A549 (cell line): ENCODE measurements at regions not wholly inside any gene's neighbourhood (a gene's known extent, or its start where the extent isn't known, plus 50 kb on each side); places are given as distances from the start of the nearest gene placed in this dataset.

Experiments
- ATAC-seq, 2 experiments: fragments of 200-7000 bp in 1 of 2; fragments of >200 bp in 1 of 2; cut with Nextera tagmentation in 1 of 2; cut with Tn5 transposase in 1 of 2; 3 replicates each; pipeline versions ENCODE4 v1.8.0 to v1.9.1; 2018 to 2020; ENCODE audit warnings: mild to moderate bottlenecking in 1 of 2, moderate library complexity in 1 of 2
- CTCF ChIA-PET: fragments of 300-600 bp; sonication (Branson Sonifier 250); formaldehyde crosslinking; extraction: SDS; loops from one replicate; lab custom pipeline; 2021; ENCODE audit warnings: antibody characterized with exemption, inconsistent platforms; lab: Yijun Ruan, JAX
- POLR2A ChIA-PET: fragments of 350-600 bp; formaldehyde crosslinking; extraction: SDS; loops from one replicate; lab custom pipeline; 2021; ENCODE audit warnings: antibody characterized with exemption, inconsistent platforms; lab: Yijun Ruan, JAX
- DNase-seq, 2 experiments: peaks; one replicate each; pipeline versions ENCODE4 v3.0.0 to v3.0.0-alpha.2; 2011 to 2016; ENCODE audit warnings: low read depth in 1 of 2, low spot score in 1 of 2
- FAIRE-seq: peaks from 2 replicates; lab custom pipeline; 2011; peaks lifted over from hg19 to GRCh38; lab: Jason Lieb, UNC
- H3K27ac ChIP-seq, 2 experiments: fragments of >200 bp; sonication (Bioruptor Twin); formaldehyde crosslinking; 3 replicates each; pipeline ENCODE4 v1.5.1; 2016 to 2017
- H3K4me1 ChIP-seq: fragments of >200 bp; sonication (Bioruptor Twin); formaldehyde crosslinking; 3 replicates; pipeline ENCODE4 v1.6.1; 2016
- H3K4me2 ChIP-seq: fragments of >200 bp; sonication (Bioruptor Twin); formaldehyde crosslinking; 3 replicates; pipeline ENCODE4 v1.6.1; 2016
- H3K4me3 ChIP-seq: fragments of >200 bp; sonication (Bioruptor Twin); formaldehyde crosslinking; 3 replicates; pipeline ENCODE4 v1.5.1; 2016
- H3K9me3 ChIP-seq: fragments of >200 bp; sonication (Bioruptor Twin); formaldehyde crosslinking; 3 replicates; pipeline ENCODE4 v1.6.1; 2016
- CBX2 ChIP-seq: fragments of 200-600 bp; sonication (generic); IDR thresholded peaks from 2 replicates; pipeline ENCODE4 v1.6.1; 2016; ENCODE audit warnings: low read depth, mild to moderate bottlenecking, borderline replicate concordance
- CHD2 ChIP-seq: fragments of 150-350 bp; IDR thresholded peaks from 2 replicates; pipeline ENCODE4 v1.6.1; 2014; ENCODE audit warnings: low read length; ENCODE audit not compliant: partially characterized antibody
- EHMT2 ChIP-seq: fragments of 200-600 bp; sonication (generic); IDR thresholded peaks from 2 replicates; pipeline ENCODE4 v1.6.1; 2016; ENCODE audit warnings: antibody characterized with exemption, low read depth, mild to moderate bottlenecking, moderate library complexity
- FOSB ChIP-seq: fragments of 250-450 bp; sonication (Bioruptor Pico); IDR thresholded peaks from 2 replicates; pipeline ENCODE4 v1.5.0; 2020; ENCODE audit warnings: mild to moderate bottlenecking, moderate library complexity
- HEYL ChIP-seq: fragments of 250-450 bp; sonication (Bioruptor Pico); IDR thresholded peaks from 2 replicates; pipeline ENCODE4 v1.8.0; 2021; ENCODE audit warnings: mild to moderate bottlenecking, moderate library complexity
- HMGXB4 ChIP-seq: fragments of 250-450 bp; sonication (Bioruptor Pico); IDR thresholded peaks from 2 replicates; pipeline ENCODE4 v1.5.0; 2021; ENCODE audit warnings: mild to moderate bottlenecking, moderate library complexity, borderline replicate concordance
- HOXB13 ChIP-seq: fragments of 250-450 bp; sonication (Bioruptor Pico); IDR thresholded peaks from 2 replicates; pipeline ENCODE4 v1.5.0; 2020; ENCODE audit warnings: low read depth, mild to moderate bottlenecking, moderate library complexity
- KDM1A ChIP-seq: fragments of 200-600 bp; sonication (generic); IDR thresholded peaks from 2 replicates; pipeline ENCODE4 v1.6.1; 2016; ENCODE audit warnings: low read depth, mild to moderate bottlenecking
- KDM5A ChIP-seq: fragments of 200-600 bp; sonication (generic); IDR thresholded peaks from 2 replicates; pipeline ENCODE4 v1.6.1; 2016; ENCODE audit warnings: antibody characterized with exemption, mild to moderate bottlenecking
- MAFK ChIP-seq: fragments of 450-650 bp; IDR thresholded peaks from 2 replicates; pipeline ENCODE4 v1.6.1; 2014; ENCODE audit not compliant: partially characterized antibody
- MAZ ChIP-seq: fragments of 150-350 bp; IDR thresholded peaks from 2 replicates; pipeline ENCODE4 v1.6.1; 2014; ENCODE audit warnings: antibody characterized with exemption, low read depth, low read length, borderline replicate concordance
- NPAS2 ChIP-seq: fragments of 250-450 bp; sonication (Bioruptor Pico); IDR thresholded peaks from 2 replicates; pipeline ENCODE4 v1.8.0; 2022; ENCODE audit warnings: mild to moderate bottlenecking, moderate library complexity, borderline replicate concordance
- NR3C1 ChIP-seq: fragments of >200 bp; sonication (Bioruptor Twin); formaldehyde crosslinking; IDR thresholded peaks from 3 replicates; pipeline ENCODE4 v1.6.1; 2017
- PHF8 ChIP-seq: fragments of 200-600 bp; sonication (generic); IDR thresholded peaks from 2 replicates; pipeline ENCODE4 v1.6.1; 2016; ENCODE audit warnings: low read depth, mild to moderate bottlenecking, antibody characterized with exemption, moderate library complexity, borderline replicate concordance
- POLR2A ChIP-seq: IDR thresholded peaks from 2 replicates; pipeline ENCODE4 v1.6.1; 2012; ENCODE audit warnings: mild to moderate bottlenecking, low read length
- RAD21 ChIP-seq, 2 experiments: fragments of >200 bp in 1 of 2; sonication (Bioruptor Twin) in 1 of 2; formaldehyde crosslinking in 1 of 2; IDR thresholded peaks in 1 of 2; conservative IDR thresholded peaks in 1 of 2; 2 replicates in 1 of 2; 3 replicates in 1 of 2; pipeline ENCODE4 v1.6.1; 2012 to 2018; ENCODE audit warnings: inconsistent platforms in 1 of 2
- RARB ChIP-seq: fragments of 250-450 bp; sonication (Bioruptor Pico); IDR thresholded peaks from 2 replicates; pipeline ENCODE4 v1.8.0; 2021; ENCODE audit warnings: mild to moderate bottlenecking, moderate library complexity
- RFX5 ChIP-seq: fragments of 450-650 bp; IDR thresholded peaks from 2 replicates; pipeline ENCODE4 v1.7.1; 2014; ENCODE audit warnings: antibody characterized with exemption, mild to moderate bottlenecking, moderate library complexity
- RNF2 ChIP-seq: fragments of 200-600 bp; sonication (generic); IDR thresholded peaks from 2 replicates; pipeline ENCODE4 v1.6.1; 2016; ENCODE audit warnings: low read depth, mild to moderate bottlenecking, antibody characterized with exemption, moderate library complexity, borderline replicate concordance
- SMC3 ChIP-seq: fragments of >200 bp; sonication (Bioruptor Twin); formaldehyde crosslinking; IDR thresholded peaks from 3 replicates; pipeline ENCODE4 v1.6.1; 2018; ENCODE audit warnings: inconsistent platforms
- ZFP36 ChIP-seq: fragments of 450-650 bp; IDR thresholded peaks from 2 replicates; pipeline ENCODE4 v1.6.1; 2014; ENCODE audit warnings: borderline replicate concordance; ENCODE audit not compliant: partially characterized antibody
- ZNF302 ChIP-seq: fragments of 250-450 bp; sonication (Bioruptor Pico); IDR thresholded peaks from 2 replicates; pipeline ENCODE4 v1.9.0; 2021; ENCODE audit warnings: inconsistent platforms, mild to moderate bottlenecking, moderate library complexity
- ZSCAN20 ChIP-seq: fragments of 250-450 bp; sonication (Bioruptor Pico); IDR thresholded peaks from 2 replicates; pipeline ENCODE4 v1.8.0; 2022; ENCODE audit warnings: mild to moderate bottlenecking, moderate library complexity
- WGBS: methylation state at CpG from one replicate; pipeline ENCODE4 v1.1.6; 2017; ENCODE audit errors: missing lambda C conversion rate; 5-methylcytosine and 5-hydroxymethylcytosine counted together
- TF ChIP-seq, protein P1 (sequence below): fragments of 150-350 bp; IDR thresholded peaks from 2 replicates; pipeline ENCODE4 v1.6.1; 2014; ENCODE audit warnings: low read depth, mild to moderate bottlenecking, low read length
- TF ChIP-seq, protein P2 (sequence below): fragments of >200 bp; sonication (Bioruptor Twin); formaldehyde crosslinking; IDR thresholded peaks from 3 replicates; pipeline ENCODE4 v1.5.1; 2016
- TF ChIP-seq, protein P3 (sequence below): IDR thresholded peaks from 2 replicates; pipeline ENCODE4 v1.6.1; 2012

- ATAC-seq, result no peak
- no peaks in the 10 kb centered on the region; the same call in 2 of the 3 replicates for H3K9me3 ChIP-seq
- FAIRE-seq, result no peak
- WGBS, result 0% methylated on average over 1 of the region's 1 CpG
- no peak for TF ChIP-seq ZNF302 (CRISPR knock-in tag)
- TF ChIP-seq RAD21 (conservative IDR thresholded peaks at IDR 0.05 in 1 of 2, IDR thresholded peaks at IDR 0.05 in 1 of 2), result no peak
- TF ChIP-seq PHF8, result no peak
- TF ChIP-seq EHMT2, result no peak
- TF ChIP-seq, protein P1, sequence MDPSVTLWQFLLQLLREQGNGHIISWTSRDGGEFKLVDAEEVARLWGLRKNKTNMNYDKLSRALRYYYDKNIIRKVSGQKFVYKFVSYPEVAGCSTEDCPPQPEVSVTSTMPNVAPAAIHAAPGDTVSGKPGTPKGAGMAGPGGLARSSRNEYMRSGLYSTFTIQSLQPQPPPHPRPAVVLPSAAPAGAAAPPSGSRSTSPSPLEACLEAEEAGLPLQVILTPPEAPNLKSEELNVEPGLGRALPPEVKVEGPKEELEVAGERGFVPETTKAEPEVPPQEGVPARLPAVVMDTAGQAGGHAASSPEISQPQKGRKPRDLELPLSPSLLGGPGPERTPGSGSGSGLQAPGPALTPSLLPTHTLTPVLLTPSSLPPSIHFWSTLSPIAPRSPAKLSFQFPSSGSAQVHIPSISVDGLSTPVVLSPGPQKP, result no peak
- TF ChIP-seq ZFP36, result no peak
- TF ChIP-seq HEYL (CRISPR knock-in tag), result no peak
- no peak for TF ChIP-seq KDM5A
- TF ChIP-seq MAFK, result no peak
- TF ChIP-seq RNF2, result no peak
- TF ChIP-seq, protein P2, sequence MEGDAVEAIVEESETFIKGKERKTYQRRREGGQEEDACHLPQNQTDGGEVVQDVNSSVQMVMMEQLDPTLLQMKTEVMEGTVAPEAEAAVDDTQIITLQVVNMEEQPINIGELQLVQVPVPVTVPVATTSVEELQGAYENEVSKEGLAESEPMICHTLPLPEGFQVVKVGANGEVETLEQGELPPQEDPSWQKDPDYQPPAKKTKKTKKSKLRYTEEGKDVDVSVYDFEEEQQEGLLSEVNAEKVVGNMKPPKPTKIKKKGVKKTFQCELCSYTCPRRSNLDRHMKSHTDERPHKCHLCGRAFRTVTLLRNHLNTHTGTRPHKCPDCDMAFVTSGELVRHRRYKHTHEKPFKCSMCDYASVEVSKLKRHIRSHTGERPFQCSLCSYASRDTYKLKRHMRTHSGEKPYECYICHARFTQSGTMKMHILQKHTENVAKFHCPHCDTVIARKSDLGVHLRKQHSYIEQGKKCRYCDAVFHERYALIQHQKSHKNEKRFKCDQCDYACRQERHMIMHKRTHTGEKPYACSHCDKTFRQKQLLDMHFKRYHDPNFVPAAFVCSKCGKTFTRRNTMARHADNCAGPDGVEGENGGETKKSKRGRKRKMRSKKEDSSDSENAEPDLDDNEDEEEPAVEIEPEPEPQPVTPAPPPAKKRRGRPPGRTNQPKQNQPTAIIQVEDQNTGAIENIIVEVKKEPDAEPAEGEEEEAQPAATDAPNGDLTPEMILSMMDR, result no peak
- no peak for TF ChIP-seq NR3C1
- TF ChIP-seq CHD2, result no peak
- TF ChIP-seq POLR2A, result no peak
- TF ChIP-seq CBX2, result no peak
- TF ChIP-seq RARB (CRISPR knock-in tag), result no peak
- TF ChIP-seq MAZ, result no peak
- no peak for TF ChIP-seq ZSCAN20
- TF ChIP-seq HOXB13 (CRISPR knock-in tag), result no peak
- TF ChIP-seq FOSB (CRISPR knock-in tag), result no peak
- H3K4me3 ChIP-seq, result no peak overlapping the region
- DNase-seq, result no peak
- ChIA-PET CTCF (no interaction called here), POLR2A (no interaction called here)
- no peak overlapping the region for H3K27ac ChIP-seq
- no peak overlapping the region for H3K4me2 ChIP-seq
- H3K4me1 ChIP-seq, result no peaks in the 10 kb centered on the region
Measured at GRCh38 chr3:107028086-107028485, 349.2 kb upstream of the CCDC54 start.

DNA sequence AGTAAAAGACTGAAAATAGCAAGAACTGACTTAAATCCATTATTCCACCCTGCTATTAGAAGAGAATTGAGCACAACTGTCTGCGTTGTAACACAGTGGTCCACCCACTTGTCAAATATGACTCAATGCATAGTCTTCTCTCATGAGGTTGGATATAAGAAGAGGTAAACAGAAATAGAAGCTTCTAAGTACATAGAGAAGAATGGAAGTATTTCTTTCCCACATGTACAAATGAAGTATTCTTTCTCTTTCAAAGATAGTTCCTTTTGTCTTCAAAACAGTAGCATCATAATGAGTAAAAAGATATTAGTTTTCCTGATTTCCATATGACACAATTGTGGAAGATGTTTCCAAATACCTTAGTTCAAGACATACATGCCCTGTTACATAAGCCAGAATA, 348.6 kb upstream of the CCDC54 start:
- Histone ChIP-seq H3K4me3 (no peak overlapping the region), H3K4me1 (no peaks in the 10 kb centered on the region), H3K9me3 (no peaks in the 10 kb centered on the region; the same call in 2 of the 3 replicates), H3K4me2 (no peak overlapping the region), H3K27ac (no peak overlapping the region)
- 0% methylated on average over 1 of the region's 1 CpG for WGBS
- no peak for ATAC-seq
- TF ChIP-seq, protein P3, sequence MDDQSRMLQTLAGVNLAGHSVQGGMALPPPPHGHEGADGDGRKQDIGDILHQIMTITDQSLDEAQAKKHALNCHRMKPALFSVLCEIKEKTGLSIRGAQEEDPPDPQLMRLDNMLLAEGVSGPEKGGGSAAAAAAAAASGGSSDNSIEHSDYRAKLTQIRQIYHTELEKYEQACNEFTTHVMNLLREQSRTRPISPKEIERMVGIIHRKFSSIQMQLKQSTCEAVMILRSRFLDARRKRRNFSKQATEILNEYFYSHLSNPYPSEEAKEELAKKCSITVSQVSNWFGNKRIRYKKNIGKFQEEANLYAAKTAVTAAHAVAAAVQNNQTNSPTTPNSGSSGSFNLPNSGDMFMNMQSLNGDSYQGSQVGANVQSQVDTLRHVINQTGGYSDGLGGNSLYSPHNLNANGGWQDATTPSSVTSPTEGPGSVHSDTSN, result no peak
- no peak for TF ChIP-seq CHD2
- no peak for TF ChIP-seq SMC3
- no peak for TF ChIP-seq KDM5A
- no peak for TF ChIP-seq NR3C1
- no peak for TF ChIP-seq RAD21 (conservative IDR thresholded peaks at IDR 0.05 in 1 of 2, IDR thresholded peaks at IDR 0.05 in 1 of 2)
- no peak for TF ChIP-seq KDM1A
- TF ChIP-seq CBX2, result no peak
- no peak for TF ChIP-seq NPAS2
- TF ChIP-seq HMGXB4 (CRISPR knock-in tag), result no peak
- TF ChIP-seq RFX5, result no peak
- no peak for DNase-seq
- ChIA-PET POLR2A (no interaction called here), CTCF (no interaction called here)
- no peak for FAIRE-seq
